ENCODE measurements at regions not wholly inside any gene's neighbourhood (a gene's known extent, or its start where the extent isn't known, plus 50 kb on each side); places are given as distances from the start of the nearest gene placed in this dataset.

GRCh38 chr2:43102366-43103092 is 123.9 kb downstream of the ZFP36L2 start:
- no peak overlapping the region for H3K4me3 ChIP-seq (ENCODE audit: low read depth, low read length)
- no peak for TF ChIP-seq CTCF (IDR thresholded peaks at IDR 0.05; ENCODE audit: borderline replicate concordance, insufficient read depth, low read depth, low read length)

- no peak for TF ChIP-seq CTCF (IDR thresholded peaks at IDR 0.05; ENCODE audit: borderline replicate concordance, insufficient read depth, low read depth, low read length)
- no peak overlapping the region for H3K4me3 ChIP-seq (ENCODE audit: low read depth, low read length)
Observed at GRCh38 chr2:43101751-43102150, 124.7 kb downstream of the ZFP36L2 start.

DNA sequence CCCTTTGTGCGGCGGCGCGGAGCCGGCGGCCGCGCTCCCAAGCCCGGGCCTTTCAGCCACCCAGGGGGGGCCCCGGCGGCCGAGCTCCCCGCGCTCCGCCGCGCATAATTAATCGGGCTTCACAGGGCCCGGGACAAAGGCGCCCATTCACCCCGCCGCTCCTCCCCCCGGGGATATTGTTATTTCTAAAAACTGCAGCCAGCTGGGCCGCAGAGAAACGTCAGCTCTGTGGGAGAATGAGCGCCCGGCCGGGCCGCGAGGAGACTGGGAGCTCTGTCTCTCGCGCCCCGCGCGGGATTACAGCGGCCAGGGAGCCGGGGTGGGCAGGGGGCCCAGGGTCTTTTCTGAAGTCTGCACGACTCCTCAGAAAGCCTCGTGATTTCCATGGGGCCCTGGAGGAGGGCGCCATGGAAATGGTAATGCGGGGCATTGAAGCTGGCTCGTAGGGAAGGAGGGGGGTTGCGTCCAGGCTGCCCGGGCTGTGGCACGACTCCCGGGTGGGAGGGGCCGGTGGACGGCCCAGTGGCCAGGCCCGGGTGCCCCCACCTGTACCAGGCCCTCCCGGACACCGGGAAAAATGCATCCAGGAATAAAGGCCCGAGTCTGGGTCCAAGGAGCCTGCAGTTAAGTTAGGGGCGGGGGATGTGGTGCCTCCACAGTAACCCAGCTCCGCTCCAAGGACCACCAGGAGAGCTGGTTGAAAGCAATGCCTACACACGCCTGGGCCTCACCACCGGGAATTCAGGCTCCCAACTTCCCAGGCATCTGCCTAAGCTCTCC is 125.3 kb downstream of the ZFP36L2 start:
- no peak overlapping the region for H3K4me3 ChIP-seq (ENCODE audit: low read depth, low read length)
- TF ChIP-seq CTCF (IDR thresholded peaks at IDR 0.05; ENCODE audit: borderline replicate concordance, insufficient read depth, low read depth, low read length), result no peak

GRCh38 chr2:43100362-43100882 is 126.0 kb downstream of the ZFP36L2 start:
- no peak for TF ChIP-seq CTCF (IDR thresholded peaks at IDR 0.05; ENCODE audit: borderline replicate concordance, insufficient read depth, low read depth, low read length)
- no peak overlapping the region for H3K4me3 ChIP-seq (ENCODE audit: low read depth, low read length)

- no peak for TF ChIP-seq CTCF (IDR thresholded peaks at IDR 0.05; ENCODE audit: borderline replicate concordance, insufficient read depth, low read depth, low read length)
Observed at GRCh38 chr2:43099797-43100196, 126.6 kb downstream of the ZFP36L2 start.

GRCh38 chr2:43098539-43098938 is 127.9 kb downstream of the ZFP36L2 start:
- H3K4me3 ChIP-seq (ENCODE audit: low read depth, low read length), result no peak overlapping the region
- no peak for TF ChIP-seq CTCF (IDR thresholded peaks at IDR 0.05; ENCODE audit: borderline replicate concordance, insufficient read depth, low read depth, low read length)

More at GRCh38 chr2:43099797-43100196, 126.6 kb downstream of the ZFP36L2 start:
- no peak overlapping the region for H3K4me3 ChIP-seq (ENCODE audit: low read depth, low read length)

All from GM12875 (cell line).